EL (cell line): ENCODE measurements at regions not wholly inside any gene's neighbourhood (a gene's known extent, or its start where the extent isn't known, plus 50 kb on each side); places are given as distances from the start of the nearest gene placed in this dataset.
"Not testable (repeated sequence)": the region's sequence is repeated elsewhere in the genome, so short reads cannot be mapped to it uniquely, and the experiment has no call there.

Experiments used
- DNase-seq: peaks from one replicate; pipeline ENCODE4 v3.0.0-alpha.2; 2016

- DNase-seq = no peak
These were observed 252.8 kb upstream of the CNTN6 start for GRCh38 chr3:839981-840380.

- DNase-seq = no peak
These were observed 241.6 kb upstream of the CNTN6 start for GRCh38 chr3:851098-851790.

GRCh38 chr3:852033-852432 is 240.8 kb upstream of the CNTN6 start:
- DNase-seq = no peak

- no peak for DNase-seq
These were observed 239.3 kb upstream of the CNTN6 start for GRCh38 chr3:853489-853888.

GRCh38 chr3:859135-859534 is 233.7 kb upstream of the CNTN6 start:
- DNase-seq = no peak

- no peak for DNase-seq
These were observed 231.1 kb upstream of the CNTN6 start for GRCh38 chr3:861721-862120.

- no peak for DNase-seq
These were observed 223.6 kb upstream of the CNTN6 start for GRCh38 chr3:869269-869668.

- DNase-seq = no peak
These were observed 223.1 kb upstream of the CNTN6 start for GRCh38 chr3:869734-870133.

GRCh38 chr3:871651-872050 is 221.2 kb upstream of the CNTN6 start:
- DNase-seq = no peak

- DNase-seq = no peak
These were observed 215.8 kb upstream of the CNTN6 start for GRCh38 chr3:877001-877400.

GRCh38 chr3:878746-879145 is 214.1 kb upstream of the CNTN6 start:
- no peak for DNase-seq

- DNase-seq = no peak
These were observed 212.5 kb upstream of the CNTN6 start for GRCh38 chr3:880371-880770.

- DNase-seq = no peak
These were observed 210.3 kb upstream of the CNTN6 start for GRCh38 chr3:882533-882932.

- peak; percentile 0 for DNase-seq
These were observed 190.7 kb upstream of the CNTN6 start for GRCh38 chr3:901953-902778.

- no peak for DNase-seq
These were observed 187.6 kb upstream of the CNTN6 start for GRCh38 chr3:905217-905616.

- no peak for DNase-seq
These were observed 186.1 kb upstream of the CNTN6 start for GRCh38 chr3:906739-907138.

GRCh38 chr3:908839-909238 is 184.0 kb upstream of the CNTN6 start:
- DNase-seq = no peak

- DNase-seq = not testable (repeated sequence)
These were observed 180.1 kb upstream of the CNTN6 start for GRCh38 chr3:912717-913116.

- DNase-seq = no peak
These were observed 169.5 kb upstream of the CNTN6 start for GRCh38 chr3:923161-923910.

GRCh38 chr3:930866-931265 is 162.0 kb upstream of the CNTN6 start:
- DNase-seq = no peak

- DNase-seq = no peak
These were observed 159.5 kb upstream of the CNTN6 start for GRCh38 chr3:933326-933725.

- no peak for DNase-seq
These were observed 148.0 kb upstream of the CNTN6 start for GRCh38 chr3:944786-945185.

- DNase-seq = no peak
These were observed 147.1 kb upstream of the CNTN6 start for GRCh38 chr3:945738-946137.

GRCh38 chr3:952906-953305 is 139.9 kb upstream of the CNTN6 start:
- no peak for DNase-seq
